ENCODE measurements at regions not wholly inside any gene's neighbourhood (a gene's known extent, or its start where the extent isn't known, plus 50 kb on each side); places are given as distances from the start of the nearest gene placed in this dataset.

DNA sequence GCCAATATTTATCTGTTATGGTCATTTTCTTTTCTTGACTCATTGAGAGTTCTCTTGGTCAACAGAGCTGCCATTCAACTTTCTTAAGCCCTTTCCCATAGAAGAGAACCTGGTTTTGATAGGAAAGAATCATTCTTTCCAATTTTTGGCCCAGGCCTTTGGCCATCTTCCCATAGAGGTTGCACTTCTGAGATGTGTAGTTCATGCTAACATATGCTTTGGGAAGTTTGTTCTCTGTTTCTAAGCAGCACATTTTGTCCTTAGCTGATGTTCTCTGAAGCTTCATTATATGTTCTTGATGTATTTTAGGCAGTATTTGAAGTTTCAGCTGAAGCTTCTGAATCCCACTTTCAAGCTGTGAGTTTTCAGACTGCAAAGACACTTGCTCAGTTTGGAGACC, 161.1 kb downstream of the VEGFC start:
- DNase-seq (ENCODE audit: low spot score): no peak

Data from globus pallidus (tissue), 1 donor.